ENCODE measurements at regions not wholly inside any gene's neighbourhood (a gene's known extent, or its start where the extent isn't known, plus 50 kb on each side); places are given as distances from the start of the nearest gene placed in this dataset.

- TF ChIP-seq POLR2A (IDR thresholded peaks at IDR 0.05) (no peak), CTCF (IDR thresholded peaks at IDR 0.05) (no peak)
Measured at GRCh38 chrX:45765767-45766166, 565.1 kb upstream of the DIPK2B start.
